HS-27A (cell line): ENCODE measurements at regions not wholly inside any gene's neighbourhood (a gene's known extent, or its start where the extent isn't known, plus 50 kb on each side); places are given as distances from the start of the nearest gene placed in this dataset.

Experiments used
- DNase-seq: peaks from one replicate; pipeline ENCODE4 v3.0.0-alpha.2; 2012; ENCODE audit warnings: low read depth, missing footprints

GRCh38 chr22:47391169-47392053 lies 629.0 kb downstream of the TBC1D22A start:
- no peak for DNase-seq

GRCh38 chr22:47390026-47390970 lies 627.8 kb downstream of the TBC1D22A start:
- no peak for DNase-seq

- no peak for DNase-seq
These were observed 626.8 kb downstream of the TBC1D22A start for GRCh38 chr22:47389201-47389600.

- DNase-seq = no peak
These were observed 626.3 kb downstream of the TBC1D22A start for GRCh38 chr22:47388778-47389177.

GRCh38 chr22:47388331-47388730 lies 625.9 kb downstream of the TBC1D22A start:
- DNase-seq = no peak

- DNase-seq = no peak
These were observed 624.5 kb downstream of the TBC1D22A start for GRCh38 chr22:47386812-47387510.

GRCh38 chr22:47384977-47385376 lies 622.5 kb downstream of the TBC1D22A start:
- no peak for DNase-seq

GRCh38 chr22:47382164-47382890 lies 619.9 kb downstream of the TBC1D22A start:
- DNase-seq = no peak

- DNase-seq = no peak
These were observed 618.8 kb downstream of the TBC1D22A start for GRCh38 chr22:47381240-47381639.

- no peak for DNase-seq
These were observed 618.2 kb downstream of the TBC1D22A start for GRCh38 chr22:47380692-47381091.

GRCh38 chr22:47379037-47379436 lies 616.6 kb downstream of the TBC1D22A start:
- no peak for DNase-seq

GRCh38 chr22:47377926-47378560 lies 615.6 kb downstream of the TBC1D22A start:
- DNase-seq = no peak

- DNase-seq = no peak
These were observed 614.6 kb downstream of the TBC1D22A start for GRCh38 chr22:47376901-47377505.

GRCh38 chr22:47376322-47376700 lies 613.9 kb downstream of the TBC1D22A start:
- no peak for DNase-seq

GRCh38 chr22:47375621-47376321 lies 613.3 kb downstream of the TBC1D22A start:
- no peak for DNase-seq

- DNase-seq = no peak
These were observed 612.6 kb downstream of the TBC1D22A start for GRCh38 chr22:47374901-47375575.

- no peak for DNase-seq
These were observed 611.9 kb downstream of the TBC1D22A start for GRCh38 chr22:47374273-47374771.

- no peak for DNase-seq
These were observed 611.3 kb downstream of the TBC1D22A start for GRCh38 chr22:47373648-47374272.
